ENCODE measurements at regions not wholly inside any gene's neighbourhood (a gene's known extent, or its start where the extent isn't known, plus 50 kb on each side); places are given as distances from the start of the nearest gene placed in this dataset.

DNA sequence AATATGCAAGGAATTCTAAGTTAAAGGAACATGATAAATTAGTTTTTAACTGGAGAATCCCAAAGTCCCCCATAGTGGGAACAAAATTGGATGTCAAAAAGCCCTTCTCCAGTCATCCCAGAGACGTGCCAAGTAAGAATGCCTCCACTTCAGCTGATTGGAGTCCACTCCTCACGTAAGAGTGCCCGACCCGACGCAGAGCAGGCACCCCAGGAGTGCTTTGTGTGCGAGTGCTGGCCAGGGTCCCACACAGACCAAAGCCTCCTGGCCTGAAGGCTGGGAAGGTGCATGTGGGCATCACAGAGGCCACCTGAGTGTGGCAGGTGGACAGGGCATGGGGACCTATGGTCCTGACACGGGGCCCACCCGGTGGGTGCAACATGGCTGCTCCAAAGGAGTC, 183.5 kb downstream of the GLI2 start:
- Histone ChIP-seq H3K36me3 (ENCODE audit: insufficient read depth, low read length) (no peaks in the 10 kb centered on the region), H3K4me2 (ENCODE audit: low read length) (no peak overlapping the region), H3K27ac (ENCODE audit: low read length) (no peak overlapping the region), H3K9me3 (ENCODE audit: low read length) (no peaks in the 10 kb centered on the region), H3K4me3 (ENCODE audit: low read length) (no peak overlapping the region), H4K20me1 (ENCODE audit: insufficient read depth) (no peaks in the 10 kb centered on the region), H3K79me2 (replicated peaks; ENCODE audit: insufficient read depth, low read length) (no peaks in the 10 kb centered on the region), H3K9ac (ENCODE audit: low read length) (no peak overlapping the region), H2AFZ (ENCODE audit: low read depth, low read length) (no peak overlapping the region), H3F3A (ENCODE audit: insufficient read depth, low read length, poor library complexity, severe bottlenecking) (no peaks in the 10 kb centered on the region), H3K9me2 (ENCODE audit: insufficient read depth, low read length) (no peaks in the 10 kb centered on the region), H3K27me3 (ENCODE audit: insufficient read depth, low read depth, low read length) (no peaks in the 10 kb centered on the region)
- no peak for TF ChIP-seq MXI1 (conservative IDR thresholded peaks at IDR 0.05; ENCODE audit: poor library complexity, severe bottlenecking)
- TF ChIP-seq RAD21 (conservative IDR thresholded peaks at IDR 0.05), result no peak
- no peak for TF ChIP-seq EZH2 (IDR thresholded peaks at IDR 0.05; ENCODE audit: borderline replicate concordance, insufficient read depth, low read length, poor library complexity, severe bottlenecking)
- no peak for TF ChIP-seq TAF1 (IDR thresholded peaks at IDR 0.05; ENCODE audit: low read depth)
- TF ChIP-seq SMC3 (conservative IDR thresholded peaks at IDR 0.05; ENCODE audit: poor library complexity), result no peak
- no peak for TF ChIP-seq POLR2AphosphoS5 (IDR thresholded peaks at IDR 0.05)
- TF ChIP-seq, protein P1, sequence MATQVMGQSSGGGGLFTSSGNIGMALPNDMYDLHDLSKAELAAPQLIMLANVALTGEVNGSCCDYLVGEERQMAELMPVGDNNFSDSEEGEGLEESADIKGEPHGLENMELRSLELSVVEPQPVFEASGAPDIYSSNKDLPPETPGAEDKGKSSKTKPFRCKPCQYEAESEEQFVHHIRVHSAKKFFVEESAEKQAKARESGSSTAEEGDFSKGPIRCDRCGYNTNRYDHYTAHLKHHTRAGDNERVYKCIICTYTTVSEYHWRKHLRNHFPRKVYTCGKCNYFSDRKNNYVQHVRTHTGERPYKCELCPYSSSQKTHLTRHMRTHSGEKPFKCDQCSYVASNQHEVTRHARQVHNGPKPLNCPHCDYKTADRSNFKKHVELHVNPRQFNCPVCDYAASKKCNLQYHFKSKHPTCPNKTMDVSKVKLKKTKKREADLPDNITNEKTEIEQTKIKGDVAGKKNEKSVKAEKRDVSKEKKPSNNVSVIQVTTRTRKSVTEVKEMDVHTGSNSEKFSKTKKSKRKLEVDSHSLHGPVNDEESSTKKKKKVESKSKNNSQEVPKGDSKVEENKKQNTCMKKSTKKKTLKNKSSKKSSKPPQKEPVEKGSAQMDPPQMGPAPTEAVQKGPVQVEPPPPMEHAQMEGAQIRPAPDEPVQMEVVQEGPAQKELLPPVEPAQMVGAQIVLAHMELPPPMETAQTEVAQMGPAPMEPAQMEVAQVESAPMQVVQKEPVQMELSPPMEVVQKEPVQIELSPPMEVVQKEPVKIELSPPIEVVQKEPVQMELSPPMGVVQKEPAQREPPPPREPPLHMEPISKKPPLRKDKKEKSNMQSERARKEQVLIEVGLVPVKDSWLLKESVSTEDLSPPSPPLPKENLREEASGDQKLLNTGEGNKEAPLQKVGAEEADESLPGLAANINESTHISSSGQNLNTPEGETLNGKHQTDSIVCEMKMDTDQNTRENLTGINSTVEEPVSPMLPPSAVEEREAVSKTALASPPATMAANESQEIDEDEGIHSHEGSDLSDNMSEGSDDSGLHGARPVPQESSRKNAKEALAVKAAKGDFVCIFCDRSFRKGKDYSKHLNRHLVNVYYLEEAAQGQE (IDR thresholded peaks at IDR 0.05; ENCODE audit: borderline replicate concordance), result no peak
- TF ChIP-seq EP300 (conservative IDR thresholded peaks at IDR 0.05; ENCODE audit: poor library complexity, severe bottlenecking), result no peak
- TF ChIP-seq, protein P2, sequence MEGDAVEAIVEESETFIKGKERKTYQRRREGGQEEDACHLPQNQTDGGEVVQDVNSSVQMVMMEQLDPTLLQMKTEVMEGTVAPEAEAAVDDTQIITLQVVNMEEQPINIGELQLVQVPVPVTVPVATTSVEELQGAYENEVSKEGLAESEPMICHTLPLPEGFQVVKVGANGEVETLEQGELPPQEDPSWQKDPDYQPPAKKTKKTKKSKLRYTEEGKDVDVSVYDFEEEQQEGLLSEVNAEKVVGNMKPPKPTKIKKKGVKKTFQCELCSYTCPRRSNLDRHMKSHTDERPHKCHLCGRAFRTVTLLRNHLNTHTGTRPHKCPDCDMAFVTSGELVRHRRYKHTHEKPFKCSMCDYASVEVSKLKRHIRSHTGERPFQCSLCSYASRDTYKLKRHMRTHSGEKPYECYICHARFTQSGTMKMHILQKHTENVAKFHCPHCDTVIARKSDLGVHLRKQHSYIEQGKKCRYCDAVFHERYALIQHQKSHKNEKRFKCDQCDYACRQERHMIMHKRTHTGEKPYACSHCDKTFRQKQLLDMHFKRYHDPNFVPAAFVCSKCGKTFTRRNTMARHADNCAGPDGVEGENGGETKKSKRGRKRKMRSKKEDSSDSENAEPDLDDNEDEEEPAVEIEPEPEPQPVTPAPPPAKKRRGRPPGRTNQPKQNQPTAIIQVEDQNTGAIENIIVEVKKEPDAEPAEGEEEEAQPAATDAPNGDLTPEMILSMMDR (IDR thresholded peaks at IDR 0.05; ENCODE audit: poor library complexity, severe bottlenecking), result no peak

DNA sequence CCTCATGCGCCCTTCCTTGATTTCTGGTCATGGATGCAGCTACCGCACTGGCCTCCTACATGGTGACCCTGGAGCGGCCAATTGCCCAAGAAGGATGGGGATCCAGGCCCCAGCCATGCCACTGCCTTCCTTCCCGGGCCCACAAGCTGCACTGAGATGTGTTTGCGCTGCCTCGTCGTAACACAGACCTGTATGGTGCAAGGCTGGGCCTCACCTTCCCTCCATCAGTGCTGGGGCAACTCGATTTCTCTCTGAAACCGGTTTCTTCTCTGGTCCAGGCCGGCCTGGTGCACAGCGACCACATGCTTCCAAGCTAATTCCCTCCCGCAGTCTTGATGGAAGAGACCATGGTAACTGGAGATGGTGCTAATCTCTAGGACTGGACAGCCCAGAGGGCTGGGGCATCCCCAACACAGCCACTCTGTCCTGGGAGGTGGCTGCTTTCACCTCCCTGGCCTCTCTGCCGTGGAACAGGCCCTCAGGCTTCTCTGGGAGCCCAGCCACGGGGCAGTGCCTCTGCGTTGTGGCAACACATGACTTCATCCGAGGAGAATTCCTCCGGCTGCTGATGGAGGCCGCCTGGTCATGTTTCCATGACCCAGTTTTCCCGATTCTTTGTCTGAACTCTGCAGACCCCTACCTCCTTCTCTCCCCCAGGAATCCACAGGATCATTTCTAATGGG, 184.2 kb downstream of the GLI2 start:
- no peaks in the 10 kb centered on the region for H4K20me1 ChIP-seq (ENCODE audit: insufficient read depth)
- no peak overlapping the region for H3K27ac ChIP-seq (ENCODE audit: low read length)
- no peak overlapping the region for H2AFZ ChIP-seq (ENCODE audit: low read depth, low read length)
- H3K79me2 ChIP-seq (replicated peaks; ENCODE audit: insufficient read depth, low read length), result no peaks in the 10 kb centered on the region
- H3K4me2 ChIP-seq (ENCODE audit: low read length), result no peak overlapping the region
- no peaks in the 10 kb centered on the region for H3F3A ChIP-seq (ENCODE audit: insufficient read depth, low read length, poor library complexity, severe bottlenecking)
- H3K27me3 ChIP-seq (ENCODE audit: insufficient read depth, low read depth, low read length), result no peaks in the 10 kb centered on the region
- H3K9me2 ChIP-seq (ENCODE audit: insufficient read depth, low read length), result no peaks in the 10 kb centered on the region
- no peaks in the 10 kb centered on the region for H3K36me3 ChIP-seq (ENCODE audit: insufficient read depth, low read length)
- H3K9ac ChIP-seq (ENCODE audit: low read length), result no peak overlapping the region
- TF ChIP-seq POLR2AphosphoS5 (IDR thresholded peaks at IDR 0.05) (no peak), EZH2 (IDR thresholded peaks at IDR 0.05; ENCODE audit: borderline replicate concordance, insufficient read depth, low read length, poor library complexity, severe bottlenecking) (no peak), EP300 (conservative IDR thresholded peaks at IDR 0.05; ENCODE audit: poor library complexity, severe bottlenecking) (no peak), MXI1 (conservative IDR thresholded peaks at IDR 0.05; ENCODE audit: poor library complexity, severe bottlenecking) (no peak), TAF1 (IDR thresholded peaks at IDR 0.05; ENCODE audit: low read depth) (no peak), SMC3 (conservative IDR thresholded peaks at IDR 0.05; ENCODE audit: poor library complexity) (no peak), RAD21 (conservative IDR thresholded peaks at IDR 0.05) (no peak)
- TF ChIP-seq, protein P1 (IDR thresholded peaks at IDR 0.05; ENCODE audit: borderline replicate concordance), result no peak
- TF ChIP-seq, protein P2 (IDR thresholded peaks at IDR 0.05; ENCODE audit: poor library complexity, severe bottlenecking), result no peak
- H3K9me3 ChIP-seq (ENCODE audit: low read length), result no peaks in the 10 kb centered on the region
- no peak overlapping the region for H3K4me3 ChIP-seq (ENCODE audit: low read length)

Data from neural cell (in vitro differentiated cells).